Keratinocyte (primary cell): ENCODE measurements at regions not wholly inside any gene's neighbourhood (a gene's known extent, or its start where the extent isn't known, plus 50 kb on each side); places are given as distances from the start of the nearest gene placed in this dataset.

Experiments used
- DNase-seq: peaks from one replicate; pipeline ENCODE4 v3.0.0-alpha.2; 2011; ENCODE audit warnings: low read depth, missing footprints, low spot score
- FAIRE-seq: peaks from 2 replicates; lab custom pipeline; 2011; peaks lifted over from hg19 to GRCh38; lab: Jason Lieb, UNC
- H2AFZ ChIP-seq: 2 replicates; pipeline ENCODE4 v1.6.0; 2012; ENCODE audit warnings: low read length, control low read depth, inconsistent platforms; ENCODE audit not compliant: control insufficient read depth
- H3K27ac ChIP-seq: 2 replicates; pipeline ENCODE4 v1.5.1; 2011; ENCODE audit warnings: low read length; ENCODE audit not compliant: control insufficient read depth, insufficient read depth
- H3K27me3 ChIP-seq: 3 replicates; pipeline ENCODE4 v1.6.0; 2011; ENCODE audit warnings: low read length; ENCODE audit not compliant: control insufficient read depth, insufficient read depth; ENCODE audit errors: extremely low read depth
- H3K36me3 ChIP-seq, 2 experiments: 2 replicates in 1 of 2; 3 replicates in 1 of 2; pipeline ENCODE4 v1.5.1; 2011; ENCODE audit warnings: low read length in 2 of 2, mild to moderate bottlenecking in 1 of 2; ENCODE audit not compliant: control insufficient read depth in 2 of 2, insufficient read depth in 2 of 2; ENCODE audit errors: extremely low read depth in 1 of 2
- H3K4me1 ChIP-seq: 3 replicates; pipeline ENCODE4 v1.5.1; 2011; ENCODE audit warnings: low read length; ENCODE audit not compliant: control insufficient read depth, insufficient read depth; ENCODE audit errors: extremely low read depth
- H3K4me2 ChIP-seq: 3 replicates; pipeline ENCODE4 v1.6.0; 2011; ENCODE audit warnings: low read depth, low read length; ENCODE audit not compliant: control insufficient read depth, insufficient read depth; ENCODE audit errors: extremely low read depth
- H3K4me3 ChIP-seq, 3 experiments: fragments of 200-600 bp in 1 of 3; sonication (generic) in 1 of 3; 2 replicates in 2 of 3; 3 replicates in 1 of 3; pipeline ENCODE4 v1.5.1; 2011 to 2016; ENCODE audit warnings: low read length in 3 of 3, mild to moderate bottlenecking in 3 of 3, control low read depth in 2 of 3, inconsistent platforms in 1 of 3, low read depth in 1 of 3, mixed read lengths in 1 of 3, mixed run types in 1 of 3, moderate library complexity in 1 of 3; ENCODE audit not compliant: control insufficient read depth in 2 of 3, insufficient read depth in 2 of 3; ENCODE audit errors: extremely low read depth in 1 of 3
- H3K79me2 ChIP-seq: 2 replicates; pipeline ENCODE4 v1.6.0; 2012; ENCODE audit warnings: low read length; ENCODE audit not compliant: control insufficient read depth, insufficient read depth
- H3K9ac ChIP-seq: 3 replicates; pipeline ENCODE4 v1.6.0; 2011; ENCODE audit warnings: low read length; ENCODE audit not compliant: control insufficient read depth, insufficient read depth; ENCODE audit errors: extremely low read depth
- H3K9me1 ChIP-seq: 3 replicates; pipeline ENCODE4 v1.6.0; 2011; ENCODE audit warnings: low read length; ENCODE audit not compliant: control insufficient read depth, insufficient read depth; ENCODE audit errors: extremely low read depth
- H3K9me3 ChIP-seq: 2 replicates; pipeline ENCODE4 v1.5.1; 2012; ENCODE audit warnings: low read depth, low read length; ENCODE audit not compliant: control insufficient read depth
- H4K20me1 ChIP-seq: 3 replicates; pipeline ENCODE4 v1.6.0; 2011; ENCODE audit warnings: low read length; ENCODE audit not compliant: control insufficient read depth, insufficient read depth; ENCODE audit errors: extremely low read depth
- CTCF ChIP-seq, 3 experiments: IDR thresholded peaks in 1 of 3; conservative IDR thresholded peaks in 1 of 3; optimal IDR thresholded peaks in 1 of 3; 2 replicates in 2 of 3; 3 replicates in 1 of 3; pipeline versions ENCODE3 to v1.5.1; 2011; ENCODE audit warnings: low read length in 3 of 3, mild to moderate bottlenecking in 3 of 3, moderate library complexity in 2 of 3, control low read depth in 1 of 3, inconsistent platforms in 1 of 3; ENCODE audit not compliant: insufficient read depth in 2 of 3; ENCODE audit errors: extremely low read depth in 1 of 3
- EZH2 ChIP-seq: IDR thresholded peaks from one replicate; pipeline ENCODE4 v1.6.1; 2012; ENCODE audit warnings: inconsistent platforms, mild to moderate bottlenecking, low read length, moderate library complexity
- dilution Hi-C: fragments of 300-500 bp; cut with MboI; formaldehyde crosslinking; loops from one replicate; pipeline ENCODE4 v1.7.0; 2020; ENCODE audit warnings: low sequenced_read_pairs; ENCODE audit not compliant: extremely low pct_ligation_motif_present

- Histone ChIP-seq H3K27ac (peak overlapping the region; percentile 28), H3K9ac (no peak overlapping the region), H3K36me3 (no peaks in the 10 kb centered on the region), H3K79me2 (no peaks in the 10 kb centered on the region), H4K20me1 (no peaks in the 10 kb centered on the region), H3K4me2 (no peak overlapping the region), H3K4me1 (peaks cover 10% of the 10 kb centered on the region), H3K9me1 (no peaks in the 10 kb centered on the region), H3K27me3 (no peaks in the 10 kb centered on the region), H3K9me3 (no peaks in the 10 kb centered on the region), H2AFZ (no peak overlapping the region), H3K4me3 (no peak overlapping the region)
- dilution Hi-C loops, result no loop called here
- FAIRE-seq (peak; percentile 97), DNase-seq (peak; percentile 56)
- TF ChIP-seq EZH2 (no peak), CTCF (optimal IDR thresholded peaks at IDR 0.05 in 1 of 3, IDR thresholded peaks at IDR 0.05 in 1 of 3, conservative IDR thresholded peaks at IDR 0.05 in 1 of 3; ENCODE audit: extremely low read depth in 1 of 3, insufficient read depth in 2 of 3, low read length in 3 of 3) (no peak)
These were observed 105.0 kb upstream of the GAP43 start for GRCh38 chr3:115518100-115518852.

- Histone ChIP-seq H3K9me3 (no peaks in the 10 kb centered on the region), H3K27ac (no peak overlapping the region), H3K4me1 (peaks cover 10% of the 10 kb centered on the region), H3K4me3 (no peak overlapping the region), H3K79me2 (no peaks in the 10 kb centered on the region), H3K9ac (no peak overlapping the region), H2AFZ (no peak overlapping the region), H3K4me2 (no peak overlapping the region), H4K20me1 (no peaks in the 10 kb centered on the region), H3K27me3 (no peaks in the 10 kb centered on the region), H3K9me1 (no peaks in the 10 kb centered on the region), H3K36me3 (no peaks in the 10 kb centered on the region)
- no peak for TF ChIP-seq CTCF (optimal IDR thresholded peaks at IDR 0.05 in 1 of 3, IDR thresholded peaks at IDR 0.05 in 1 of 3, conservative IDR thresholded peaks at IDR 0.05 in 1 of 3; ENCODE audit: extremely low read depth in 1 of 3, insufficient read depth in 2 of 3, low read length in 3 of 3)
- no peak for TF ChIP-seq EZH2
- FAIRE-seq (no peak), DNase-seq (no peak)
- dilution Hi-C loops, result no loop called here
These were observed 103.1 kb upstream of the GAP43 start for GRCh38 chr3:115520241-115520640.
